Esophagus muscularis mucosa (tissue), 4 donors: ENCODE measurements at regions not wholly inside any gene's neighbourhood (a gene's known extent, or its start where the extent isn't known, plus 50 kb on each side); places are given as distances from the start of the nearest gene placed in this dataset.

Experiments
- DNase-seq: peaks from one replicate; pipeline ENCODE4 v3.0.0-alpha.2; 2017; ENCODE audit errors: extremely low spot score
- H3K27ac ChIP-seq, 4 donors: fragments of 200-600 bp; sonication (generic); replicated peaks in 1 of 4; 1 replicate in 3 of 4; 2 replicates in 1 of 4; pipeline ENCODE4 v1.5.1; 2016 to 2019; ENCODE audit warnings: mild to moderate bottlenecking in 1 of 4
- H3K27me3 ChIP-seq, 4 donors: fragments of 200-600 bp; sonication (generic); one replicate each; pipeline versions ENCODE4 v1.5.1 to v1.6.0; 2016 to 2019
- H3K36me3 ChIP-seq, 4 donors: fragments of 200-600 bp; sonication (generic); one replicate each; pipeline ENCODE4 v1.5.1; 2016 to 2019
- H3K4me1 ChIP-seq, 4 donors: fragments of 200-600 bp; sonication (generic); one replicate each; pipeline ENCODE4 v1.5.1; 2016 to 2019
- H3K4me3 ChIP-seq, 4 donors: fragments of 200-600 bp; sonication (generic); 1 replicate in 2 of 4; 2 replicates in 2 of 4; pipeline ENCODE4 v1.5.1; 2016 to 2019; ENCODE audit warnings: mild to moderate bottlenecking in 4 of 4, moderate library complexity in 1 of 4
- H3K9me3 ChIP-seq, 4 donors: fragments of 200-600 bp; sonication (generic); 1 replicate in 3 of 4; 2 replicates in 1 of 4; pipeline ENCODE4 v1.5.1; 2016 to 2019
- EP300 ChIP-seq: sonication (generic); formaldehyde crosslinking; IDR thresholded peaks from one replicate; pipeline ENCODE4 v1.6.1; 2017; ENCODE audit warnings: antibody characterized with exemption
- POLR2A ChIP-seq: fragments of 450-650 bp; IDR thresholded peaks from one replicate; pipeline ENCODE4 v1.6.1; 2017; ENCODE audit warnings: antibody characterized with exemption, moderate library complexity, mild to moderate bottlenecking, low read depth
- POLR2AphosphoS5 ChIP-seq, 2 donors: sonication (generic); formaldehyde crosslinking; IDR thresholded peaks; one replicate each; pipeline ENCODE4 v1.6.1; 2017; ENCODE audit warnings: antibody characterized with exemption in 2 of 2
- WGBS: methylation state at CpG from one replicate; pipeline ENCODE4 v1.1.5; 2018; 5-methylcytosine and 5-hydroxymethylcytosine counted together
- intact Hi-C: fragments of 100-400 bp; cut with DNase I; formaldehyde crosslinking; loops from one replicate; pipeline ENCODE4 v1.15.1; 2023
- TF ChIP-seq, protein P1 (sequence below), 3 experiments: fragments of 200-600 bp in 2 of 3; fragments of 450-650 bp in 1 of 3; sonication (generic) in 2 of 3; IDR thresholded peaks; one replicate each; pipeline ENCODE4 v1.5.1; 2017 to 2019; ENCODE audit warnings: antibody characterized with exemption in 3 of 3, mild to moderate bottlenecking in 2 of 3, moderate library complexity in 1 of 3

- no peaks in the 10 kb centered on the region for H3K9me3 ChIP-seq
- no peak overlapping the region for H3K27ac ChIP-seq
- TF ChIP-seq POLR2A (no peak), EP300 (no peak), POLR2AphosphoS5 (IDR thresholded peaks at IDR 0.05) (no peak)
- TF ChIP-seq, protein P1, sequence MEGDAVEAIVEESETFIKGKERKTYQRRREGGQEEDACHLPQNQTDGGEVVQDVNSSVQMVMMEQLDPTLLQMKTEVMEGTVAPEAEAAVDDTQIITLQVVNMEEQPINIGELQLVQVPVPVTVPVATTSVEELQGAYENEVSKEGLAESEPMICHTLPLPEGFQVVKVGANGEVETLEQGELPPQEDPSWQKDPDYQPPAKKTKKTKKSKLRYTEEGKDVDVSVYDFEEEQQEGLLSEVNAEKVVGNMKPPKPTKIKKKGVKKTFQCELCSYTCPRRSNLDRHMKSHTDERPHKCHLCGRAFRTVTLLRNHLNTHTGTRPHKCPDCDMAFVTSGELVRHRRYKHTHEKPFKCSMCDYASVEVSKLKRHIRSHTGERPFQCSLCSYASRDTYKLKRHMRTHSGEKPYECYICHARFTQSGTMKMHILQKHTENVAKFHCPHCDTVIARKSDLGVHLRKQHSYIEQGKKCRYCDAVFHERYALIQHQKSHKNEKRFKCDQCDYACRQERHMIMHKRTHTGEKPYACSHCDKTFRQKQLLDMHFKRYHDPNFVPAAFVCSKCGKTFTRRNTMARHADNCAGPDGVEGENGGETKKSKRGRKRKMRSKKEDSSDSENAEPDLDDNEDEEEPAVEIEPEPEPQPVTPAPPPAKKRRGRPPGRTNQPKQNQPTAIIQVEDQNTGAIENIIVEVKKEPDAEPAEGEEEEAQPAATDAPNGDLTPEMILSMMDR (IDR thresholded peaks at IDR 0.05), result no peak
- H3K4me3 ChIP-seq, result no peak overlapping the region
- WGBS, result 74% methylated on average over 6 of the region's 6 CpGs
- no peaks in the 10 kb centered on the region for H3K36me3 ChIP-seq
- DNase-seq, result no peak
- intact Hi-C loops, result no loop called here
- H3K4me1 ChIP-seq, result peaks cover 0 to 11% (median 3%) of the 10 kb centered on the region in 4 donors
- peaks cover 0 to 46% (median 0%) of the 10 kb centered on the region in 4 donors for H3K27me3 ChIP-seq
These were observed 234.5 kb downstream of the LY86 start for GRCh38 chr6:6823030-6823429.

- intact Hi-C loops, result no loop called here
- H3K36me3 ChIP-seq, result no peaks in the 10 kb centered on the region
- TF ChIP-seq POLR2A (no peak), EP300 (no peak), POLR2AphosphoS5 (IDR thresholded peaks at IDR 0.05) (no peak)
- TF ChIP-seq, protein P1 (IDR thresholded peaks at IDR 0.05), result no peak
- H3K27ac ChIP-seq, result no peak overlapping the region
- H3K9me3 ChIP-seq, result no peaks in the 10 kb centered on the region
- no peak overlapping the region for H3K4me3 ChIP-seq
- DNase-seq, result no peak
- WGBS, result 67% methylated on average over 5 of the region's 5 CpGs
- peaks cover 0 to 46% (median 0%) of the 10 kb centered on the region in 4 donors for H3K27me3 ChIP-seq
- H3K4me1 ChIP-seq, result peaks cover 0 to 11% (median 3%) of the 10 kb centered on the region in 4 donors
These were observed 235.2 kb downstream of the LY86 start for GRCh38 chr6:6823568-6824224.

DNA sequence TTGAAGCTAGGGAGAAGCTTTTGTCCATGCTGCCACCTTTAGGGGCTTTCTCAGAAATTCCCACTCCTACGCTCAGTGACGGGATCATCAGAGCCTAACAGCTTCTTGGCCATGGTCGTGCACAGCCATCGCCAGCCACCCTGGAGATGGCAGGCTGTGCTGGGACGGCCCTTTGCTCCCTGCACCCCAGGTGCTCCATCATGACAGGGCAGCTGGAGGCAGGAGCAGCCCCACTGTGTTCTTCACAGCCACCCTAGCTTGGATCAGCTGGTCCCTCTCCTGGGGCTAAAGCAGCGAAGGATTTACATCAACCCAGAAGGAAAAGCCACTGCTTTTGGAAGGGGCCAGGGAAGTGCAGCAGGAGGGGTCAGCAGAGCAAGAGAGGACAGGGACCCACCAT, 235.9 kb downstream of the LY86 start:
- peaks cover 0 to 46% (median 0%) of the 10 kb centered on the region in 4 donors for H3K27me3 ChIP-seq
- no peaks in the 10 kb centered on the region for H3K9me3 ChIP-seq
- H3K27ac ChIP-seq, result no peak overlapping the region
- no peak overlapping the region for H3K4me3 ChIP-seq
- DNase-seq, result no peak
- intact Hi-C loops, result no loop called here
- no peak for TF ChIP-seq EP300
- H3K4me1 ChIP-seq, result peaks cover 0 to 11% (median 3%) of the 10 kb centered on the region in 4 donors
- H3K36me3 ChIP-seq, result no peaks in the 10 kb centered on the region
- 87% methylated on average over 5 of the region's 6 CpGs for WGBS

- TF ChIP-seq POLR2A (no peak), EP300 (no peak), POLR2AphosphoS5 (IDR thresholded peaks at IDR 0.05) (no peak)
- TF ChIP-seq, protein P1 (IDR thresholded peaks at IDR 0.05), result no peak
- intact Hi-C loops, result no loop called here
- WGBS, result 83% methylated on average over 11 of the region's 11 CpGs
- peaks cover 0 to 46% (median 0%) of the 10 kb centered on the region in 4 donors for H3K27me3 ChIP-seq
- no peak overlapping the region for H3K27ac ChIP-seq
- no peaks in the 10 kb centered on the region for H3K36me3 ChIP-seq
- peaks cover 0 to 11% (median 3%) of the 10 kb centered on the region in 4 donors for H3K4me1 ChIP-seq
- no peaks in the 10 kb centered on the region for H3K9me3 ChIP-seq
- no peak overlapping the region for H3K4me3 ChIP-seq
- no peak for DNase-seq
These were observed 236.8 kb downstream of the LY86 start for GRCh38 chr6:6825193-6825784.

DNA sequence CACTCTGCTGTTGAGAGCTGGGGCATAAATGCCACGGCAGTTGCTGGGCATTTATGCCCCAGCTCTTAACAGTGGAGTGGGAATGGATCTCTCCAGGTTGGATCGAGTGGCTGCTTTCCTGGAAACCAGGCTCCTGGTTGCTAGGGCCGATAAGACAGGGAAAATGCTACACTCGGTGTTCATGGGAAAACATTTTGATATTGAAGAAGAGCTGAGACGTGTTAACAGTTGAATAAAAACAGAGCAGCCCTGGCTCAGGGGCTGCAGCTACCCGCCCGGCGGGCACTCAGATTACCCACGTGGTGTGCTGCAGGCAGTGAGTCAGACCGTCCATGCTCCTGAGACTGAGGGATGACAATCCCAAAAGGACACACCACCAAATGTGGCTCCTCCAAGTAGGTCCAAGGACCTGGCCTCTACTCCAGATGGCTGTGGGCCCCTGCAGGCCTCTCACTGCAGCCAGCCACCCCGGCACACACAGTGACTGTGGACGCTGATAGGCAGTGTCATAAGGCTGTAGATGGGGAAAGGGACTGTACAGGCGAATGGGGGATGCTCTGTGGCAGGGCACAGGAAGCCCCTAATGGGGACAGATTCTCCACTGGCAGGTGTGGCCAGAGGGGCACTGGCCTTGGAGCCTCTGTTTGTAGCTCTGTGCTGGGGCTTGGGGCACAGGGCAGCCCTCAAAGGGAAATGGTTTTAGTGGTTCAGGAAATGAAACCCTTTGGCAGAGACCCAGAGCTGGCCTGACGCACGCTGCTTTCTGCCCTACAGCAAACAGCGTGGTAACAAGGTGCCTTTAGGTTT, 237.8 kb downstream of the LY86 start:
- peaks cover 0 to 11% (median 3%) of the 10 kb centered on the region in 4 donors for H3K4me1 ChIP-seq
- no peak overlapping the region for H3K27ac ChIP-seq
- 55% methylated on average over 15 of the region's 16 CpGs for WGBS

More for the DNA sequence above, 237.8 kb downstream of the LY86 start:
- no peak overlapping the region for H3K4me3 ChIP-seq
- H3K27me3 ChIP-seq, result peaks cover 0 to 38% (median 0%) of the 10 kb centered on the region in 4 donors
- no peaks in the 10 kb centered on the region for H3K9me3 ChIP-seq
- intact Hi-C loops, result no loop called here
- H3K36me3 ChIP-seq, result no peaks in the 10 kb centered on the region
- TF ChIP-seq, protein P1 (IDR thresholded peaks at IDR 0.05), result no peak
- TF ChIP-seq POLR2A (no peak), POLR2AphosphoS5 (IDR thresholded peaks at IDR 0.05) (no peak), EP300 (no peak)
- DNase-seq, result no peak
